Stomach (tissue), 4 donors: ENCODE measurements at regions not wholly inside any gene's neighbourhood (a gene's known extent, or its start where the extent isn't known, plus 50 kb on each side); places are given as distances from the start of the nearest gene placed in this dataset.

Experiments
- CTCF ChIP-seq, 7 experiments: fragments of 450-650 bp in 4 of 7; fragments of 200-600 bp in 3 of 7; sonication (generic) in 3 of 7; IDR thresholded peaks; one replicate each; pipeline ENCODE4 v1.5.1; 2016 to 2019; ENCODE audit warnings: antibody characterized with exemption in 7 of 7, control low read depth in 2 of 7, mild to moderate bottlenecking in 1 of 7
- EP300 ChIP-seq: sonication (generic); formaldehyde crosslinking; IDR thresholded peaks from one replicate; pipeline ENCODE4 v1.6.1; 2017; ENCODE audit warnings: antibody characterized with exemption
- POLR2A ChIP-seq, 4 donors: fragments of 450-650 bp; IDR thresholded peaks; one replicate each; pipeline ENCODE4 v1.6.1; 2016; ENCODE audit warnings: antibody characterized with exemption in 4 of 4, control low read depth in 2 of 4, mild to moderate bottlenecking in 1 of 4, moderate library complexity in 1 of 4
- POLR2AphosphoS5 ChIP-seq, 3 donors: sonication (generic); formaldehyde crosslinking; IDR thresholded peaks; one replicate each; pipeline ENCODE4 v1.6.1; 2016; ENCODE audit warnings: antibody characterized with exemption in 3 of 3

GRCh38 chr9:91147079-91147708 is 214.5 kb downstream of the AUH start:
- no peak for TF ChIP-seq CTCF (IDR thresholded peaks at IDR 0.05)
- TF ChIP-seq POLR2AphosphoS5 (IDR thresholded peaks at IDR 0.05) = no peak
- no peak for TF ChIP-seq POLR2A (IDR thresholded peaks at IDR 0.05)
- no peak for TF ChIP-seq EP300
